ENCODE measurements at regions not wholly inside any gene's neighbourhood (a gene's known extent, or its start where the extent isn't known, plus 50 kb on each side); places are given as distances from the start of the nearest gene placed in this dataset.

DNA sequence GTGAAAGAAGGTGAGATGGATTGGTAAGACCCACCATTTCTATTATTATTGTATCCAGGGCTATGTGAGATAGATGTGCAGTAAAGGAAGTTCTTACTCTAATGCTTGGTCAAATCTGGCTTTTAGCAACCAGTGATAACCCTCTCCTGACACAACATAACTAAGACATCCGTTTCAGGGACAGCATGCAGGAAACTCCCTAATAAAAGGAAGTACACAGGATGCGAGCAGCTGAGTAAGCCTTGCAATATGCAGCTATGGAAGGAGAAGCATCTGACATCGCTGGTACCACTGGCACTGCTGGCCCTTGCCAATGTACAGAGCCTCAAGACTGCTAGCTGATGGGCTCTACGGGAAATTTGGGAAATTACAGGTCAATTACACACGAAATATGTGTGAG, 662.3 kb downstream of the NR2F2 start:
- TF ChIP-seq, protein P1, sequence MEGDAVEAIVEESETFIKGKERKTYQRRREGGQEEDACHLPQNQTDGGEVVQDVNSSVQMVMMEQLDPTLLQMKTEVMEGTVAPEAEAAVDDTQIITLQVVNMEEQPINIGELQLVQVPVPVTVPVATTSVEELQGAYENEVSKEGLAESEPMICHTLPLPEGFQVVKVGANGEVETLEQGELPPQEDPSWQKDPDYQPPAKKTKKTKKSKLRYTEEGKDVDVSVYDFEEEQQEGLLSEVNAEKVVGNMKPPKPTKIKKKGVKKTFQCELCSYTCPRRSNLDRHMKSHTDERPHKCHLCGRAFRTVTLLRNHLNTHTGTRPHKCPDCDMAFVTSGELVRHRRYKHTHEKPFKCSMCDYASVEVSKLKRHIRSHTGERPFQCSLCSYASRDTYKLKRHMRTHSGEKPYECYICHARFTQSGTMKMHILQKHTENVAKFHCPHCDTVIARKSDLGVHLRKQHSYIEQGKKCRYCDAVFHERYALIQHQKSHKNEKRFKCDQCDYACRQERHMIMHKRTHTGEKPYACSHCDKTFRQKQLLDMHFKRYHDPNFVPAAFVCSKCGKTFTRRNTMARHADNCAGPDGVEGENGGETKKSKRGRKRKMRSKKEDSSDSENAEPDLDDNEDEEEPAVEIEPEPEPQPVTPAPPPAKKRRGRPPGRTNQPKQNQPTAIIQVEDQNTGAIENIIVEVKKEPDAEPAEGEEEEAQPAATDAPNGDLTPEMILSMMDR (IDR thresholded peaks at IDR 0.05 in 4 of 5, conservative IDR thresholded peaks at IDR 0.05 in 1 of 5), result no peak
- TF ChIP-seq POLR2A (IDR thresholded peaks at IDR 0.05), result no peak

All from gastrocnemius medialis (tissue), 4 donors.